GM18508 (cell line): ENCODE measurements at regions not wholly inside any gene's neighbourhood (a gene's known extent, or its start where the extent isn't known, plus 50 kb on each side); places are given as distances from the start of the nearest gene placed in this dataset.

Experiments used
- ATAC-seq: cut with Tn5 transposase; IDR thresholded peaks from one replicate; pipeline ENCODE4 v1.9.1; 2021; ENCODE audit warnings: moderate number of reproducible peaks; ENCODE audit not compliant: insufficient read depth, unreplicated experiment

DNA sequence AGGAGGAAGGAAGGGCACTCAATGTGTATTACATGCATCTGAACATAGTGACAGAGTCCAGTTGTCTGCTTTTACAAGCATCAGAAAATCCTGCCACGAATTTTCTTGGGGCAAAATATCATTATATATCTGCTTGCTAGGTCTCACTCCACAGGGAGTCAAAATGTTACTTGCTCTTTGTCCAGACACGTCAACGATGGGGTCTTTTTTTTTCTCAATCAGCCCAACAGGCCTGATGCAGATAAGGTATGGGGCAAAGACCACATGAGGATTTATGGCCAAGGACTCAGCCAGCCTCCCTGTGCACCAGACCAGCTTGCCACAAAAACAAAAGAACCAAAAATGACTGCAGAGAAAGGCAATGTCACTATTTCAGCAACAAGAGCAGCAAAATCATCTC lies 323.4 kb upstream of the PKDCC start:
- no peak for ATAC-seq

GRCh38 chr2:41725901-41726300 lies 321.9 kb upstream of the PKDCC start:
- ATAC-seq, result no peak

GRCh38 chr2:41726364-41726763 lies 321.5 kb upstream of the PKDCC start:
- ATAC-seq, result no peak

DNA sequence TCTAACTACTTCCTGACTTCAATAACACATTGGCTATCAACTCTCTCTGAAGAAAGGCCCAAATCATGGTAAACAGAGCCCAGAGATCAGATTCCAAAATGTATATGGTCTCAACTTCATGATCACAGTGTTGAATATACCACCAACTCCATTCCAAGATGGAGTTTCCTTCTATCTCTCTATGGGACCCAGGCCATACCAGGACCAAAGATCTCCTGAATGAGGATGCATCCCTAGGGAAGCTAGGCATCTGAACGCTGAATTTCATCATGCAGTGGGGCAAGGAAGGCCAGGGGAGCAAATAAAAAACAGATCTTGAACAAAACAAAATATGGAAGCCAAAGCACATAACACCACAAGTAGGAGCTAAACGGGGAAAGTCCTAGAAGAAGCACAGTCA lies 320.7 kb upstream of the PKDCC start:
- ATAC-seq, result no peak

DNA sequence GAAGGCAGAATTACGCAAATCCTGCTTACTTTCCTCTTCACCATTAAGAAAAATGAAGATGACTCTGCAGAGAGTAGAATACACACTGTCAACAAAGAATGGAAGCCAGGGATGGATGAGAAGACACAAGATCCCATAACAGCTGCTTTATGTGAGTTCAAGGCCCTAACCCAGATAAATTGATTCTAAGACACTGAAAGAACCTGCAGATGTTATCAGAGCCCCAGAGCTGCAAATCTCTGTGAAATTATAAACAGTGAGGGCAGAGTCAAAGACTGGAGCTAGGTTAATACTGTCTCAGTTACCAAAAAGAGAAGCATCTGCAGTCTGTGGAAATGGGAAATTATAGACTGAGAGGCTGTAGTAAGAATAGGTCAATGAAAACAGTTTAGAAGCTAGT lies 320.1 kb upstream of the PKDCC start:
- no peak for ATAC-seq

- ATAC-seq, result no peak
Measured at GRCh38 chr2:41728788-41729338, 319.0 kb upstream of the PKDCC start.

DNA sequence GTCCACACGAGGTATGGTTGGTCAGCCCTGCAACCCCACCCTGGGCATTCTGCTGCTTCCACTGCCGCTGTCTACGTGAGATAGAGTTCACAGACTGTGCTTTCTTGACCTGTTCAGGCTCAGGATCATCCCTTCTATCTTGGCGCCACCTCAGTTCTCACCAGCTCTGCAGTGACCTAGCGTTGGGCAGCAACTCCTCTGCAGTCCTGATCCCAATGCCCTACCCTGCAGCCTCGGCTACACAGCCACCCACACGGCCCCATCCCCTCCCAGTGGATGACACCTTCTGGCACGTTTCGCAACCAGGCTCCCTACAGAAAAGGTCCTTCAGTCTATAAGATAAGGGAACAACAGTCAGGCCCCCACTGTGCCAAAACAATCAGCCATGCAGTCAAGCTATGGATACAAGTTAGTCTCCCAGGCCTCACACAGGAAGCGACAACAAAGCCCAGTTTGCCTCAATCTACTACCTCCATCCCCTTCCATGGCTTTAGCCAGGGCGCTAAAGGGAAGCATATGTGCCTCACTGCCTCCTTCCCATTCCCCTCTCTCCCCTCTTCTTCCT lies 317.9 kb upstream of the PKDCC start:
- ATAC-seq, result no peak

DNA sequence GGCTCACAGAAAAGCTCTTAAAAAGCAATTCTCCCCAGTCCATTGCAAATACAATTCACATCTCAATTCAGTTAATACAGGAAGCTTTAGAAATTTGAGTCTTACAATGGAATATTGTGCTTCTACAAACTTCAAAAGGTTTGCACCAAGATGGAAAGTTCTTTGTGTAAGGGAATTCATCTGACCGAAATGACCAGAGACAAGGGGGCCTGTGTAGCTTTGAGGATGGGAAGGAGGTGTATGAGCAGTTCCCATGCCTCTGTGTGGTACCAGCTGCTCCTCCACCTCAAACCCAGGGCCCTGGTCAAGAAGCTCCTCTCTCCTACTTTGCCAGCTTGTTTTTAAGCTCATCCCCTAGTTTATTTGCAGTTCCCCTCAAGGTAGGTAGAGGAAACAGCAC lies 312.8 kb upstream of the PKDCC start:
- no peak for ATAC-seq

DNA sequence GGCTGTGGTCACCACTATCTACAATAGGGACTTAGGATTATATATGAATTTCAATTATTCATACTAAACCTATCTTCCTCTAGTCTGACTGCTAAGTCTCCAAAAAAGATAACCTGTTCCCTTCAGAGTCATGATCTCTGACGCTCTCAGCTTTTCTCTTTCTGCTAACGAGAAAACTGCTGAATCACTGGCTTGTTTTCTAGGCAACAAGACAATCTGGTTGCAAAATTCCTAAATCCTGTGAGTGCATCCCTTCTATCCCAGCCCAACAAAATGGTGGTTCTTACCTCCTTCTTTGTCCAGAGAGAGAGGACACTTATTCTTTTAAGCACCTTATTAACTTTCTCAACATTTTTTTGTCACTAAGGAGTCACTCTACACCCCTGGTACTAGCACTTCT lies 312.3 kb upstream of the PKDCC start:
- no peak for ATAC-seq

- peak; percentile 99 for ATAC-seq
Measured at GRCh38 chr2:41736105-41736567, 311.7 kb upstream of the PKDCC start.

DNA sequence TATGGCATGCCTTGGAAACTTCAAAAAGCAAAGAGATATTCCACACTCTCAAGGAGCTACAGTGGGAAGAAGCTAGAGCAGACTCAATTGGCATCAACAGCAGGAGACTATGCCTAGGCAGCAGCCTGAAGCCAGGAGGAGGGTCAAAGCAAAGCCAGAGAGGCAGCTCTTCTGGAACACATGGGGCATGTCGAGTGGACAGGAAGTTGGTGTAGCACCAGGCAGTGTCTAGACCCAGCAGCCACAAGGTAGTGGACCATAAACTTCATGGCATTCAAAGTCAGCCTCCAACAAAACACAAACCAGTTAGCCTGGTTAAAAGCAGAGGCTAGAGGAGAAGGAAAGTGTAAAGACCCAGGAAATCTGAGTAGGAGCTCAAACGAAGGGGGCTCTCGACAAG lies 311.2 kb upstream of the PKDCC start:
- ATAC-seq, result peak; percentile 18

- no peak for ATAC-seq
Measured at GRCh38 chr2:41737888-41738287, 309.9 kb upstream of the PKDCC start.

GRCh38 chr2:41741951-41742595 lies 305.7 kb upstream of the PKDCC start:
- ATAC-seq, result peak; percentile 98

DNA sequence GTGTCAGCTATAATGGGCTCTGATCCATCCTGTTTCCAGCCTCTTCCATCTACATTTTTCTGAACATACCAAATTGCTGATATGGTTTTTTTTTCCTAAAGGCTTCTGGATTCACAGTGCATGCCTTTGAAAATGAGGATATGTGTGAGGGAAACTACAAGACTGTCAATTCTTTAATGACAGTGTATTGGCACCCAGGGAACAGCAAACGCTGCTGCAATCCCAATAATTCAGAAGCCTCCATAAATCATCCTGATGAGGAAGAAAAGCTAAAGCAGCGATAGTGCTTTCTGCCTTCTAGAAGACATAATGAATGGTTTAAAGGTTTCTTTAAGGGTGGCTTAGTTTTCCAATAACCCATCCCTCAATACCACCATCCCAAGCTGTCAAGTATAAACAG lies 304.5 kb upstream of the PKDCC start:
- ATAC-seq, result no peak

- no peak for ATAC-seq
Measured at GRCh38 chr2:41750829-41751228, 297.0 kb upstream of the PKDCC start.

- ATAC-seq, result no peak
Measured at GRCh38 chr2:41759880-41760279, 287.9 kb upstream of the PKDCC start.

DNA sequence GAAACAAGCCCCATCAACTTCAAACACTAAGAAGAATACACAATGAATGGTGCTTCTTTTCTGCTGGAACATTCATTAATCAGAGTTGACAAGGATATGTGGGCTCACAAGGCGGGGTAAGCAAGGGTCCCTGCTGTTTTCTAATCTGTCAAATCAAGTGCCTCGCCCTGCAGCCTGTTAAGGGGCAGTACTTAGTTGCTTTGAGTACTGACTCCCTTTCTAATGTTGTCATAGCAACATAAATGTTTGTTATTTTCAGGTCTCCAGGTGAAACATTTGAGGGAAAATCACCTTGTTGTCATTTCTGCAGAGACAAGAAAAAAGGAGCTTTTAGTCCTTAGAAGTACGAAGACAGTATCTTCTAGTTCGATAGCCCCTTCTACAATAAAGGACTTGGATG lies 284.7 kb upstream of the PKDCC start:
- no peak for ATAC-seq

DNA sequence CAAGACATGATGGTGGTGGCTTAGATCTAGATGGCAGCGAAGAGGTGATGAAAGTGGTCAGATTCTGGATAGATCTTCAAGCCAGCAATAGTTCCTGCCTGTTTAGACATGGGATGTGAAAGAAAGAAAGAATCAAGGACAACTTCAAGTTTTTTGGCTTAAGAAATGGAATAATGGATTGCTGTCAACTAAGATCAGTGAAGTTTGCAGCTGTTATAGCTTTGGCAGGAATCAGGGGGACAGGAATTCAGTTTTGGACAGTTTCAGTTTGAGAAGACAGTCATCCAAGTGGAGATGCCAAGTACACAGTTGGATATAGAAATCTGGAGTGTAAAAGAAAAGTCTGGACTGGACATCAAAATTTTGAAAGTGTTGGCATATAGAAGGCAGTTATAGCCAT lies 283.7 kb upstream of the PKDCC start:
- ATAC-seq, result no peak

- no peak for ATAC-seq
Measured at GRCh38 chr2:41764919-41765318, 282.9 kb upstream of the PKDCC start.

DNA sequence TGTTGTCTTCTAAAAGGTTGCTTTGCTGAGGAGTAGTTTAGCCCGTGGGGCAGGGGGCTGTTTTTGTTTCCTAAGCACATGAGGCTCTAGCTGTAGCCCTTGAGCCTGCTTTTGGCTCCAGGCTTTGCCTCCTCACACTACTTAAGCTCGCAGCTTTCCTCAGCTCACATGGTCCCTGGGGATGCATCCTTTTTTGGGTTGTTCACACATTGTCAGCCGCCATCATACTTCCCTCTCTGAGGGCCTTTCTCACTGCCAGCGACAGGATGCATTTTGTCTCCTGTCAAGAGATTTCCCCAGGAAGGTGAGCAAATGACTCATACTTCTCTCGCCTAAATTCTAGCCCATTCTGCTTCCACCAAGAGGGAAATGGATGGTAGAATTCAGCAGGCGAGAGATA lies 279.5 kb upstream of the PKDCC start:
- ATAC-seq, result no peak

GRCh38 chr2:41771710-41772109 lies 276.1 kb upstream of the PKDCC start:
- ATAC-seq, result no peak

- no peak for ATAC-seq
Measured at GRCh38 chr2:41772697-41773096, 275.1 kb upstream of the PKDCC start.
